Thyroid gland (tissue), 4 donors: ENCODE measurements at regions not wholly inside any gene's neighbourhood (a gene's known extent, or its start where the extent isn't known, plus 50 kb on each side); places are given as distances from the start of the nearest gene placed in this dataset.

Source experiments
- DNase-seq, 2 donors: peaks; one replicate each; pipeline ENCODE4 v3.0.0-alpha.2; 2019
- H3K27ac ChIP-seq, 3 donors: fragments of 200-600 bp; sonication (generic); 1 replicate in 2 of 3; 2 replicates in 1 of 3; pipeline ENCODE4 v1.5.1; 2016 to 2019; ENCODE audit warnings: mild to moderate bottlenecking in 1 of 3, moderate library complexity in 1 of 3
- H3K27me3 ChIP-seq: fragments of 200-600 bp; sonication (generic); one replicate; pipeline ENCODE4 v1.5.1; 2019
- H3K36me3 ChIP-seq, 2 donors: fragments of 200-600 bp; sonication (generic); one replicate each; pipeline ENCODE4 v1.5.1; 2016 to 2019
- H3K4me1 ChIP-seq, 2 donors: fragments of 200-600 bp; sonication (generic); one replicate each; pipeline ENCODE4 v1.5.1; 2017 to 2019
- H3K4me3 ChIP-seq, 3 donors: fragments of 200-600 bp; sonication (generic); replicated peaks in 1 of 3; 1 replicate in 2 of 3; 2 replicates in 1 of 3; pipeline ENCODE4 v1.5.1; 2016; ENCODE audit warnings: mild to moderate bottlenecking in 1 of 3
- H3K9me3 ChIP-seq: fragments of 200-600 bp; sonication (generic); one replicate; pipeline ENCODE4 v1.5.1; 2017
- POLR2A ChIP-seq, 2 donors: fragments of 450-650 bp; IDR thresholded peaks; one replicate each; pipeline ENCODE4 v1.6.1; 2017; ENCODE audit warnings: antibody characterized with exemption in 2 of 2, mild to moderate bottlenecking in 2 of 2, moderate library complexity in 1 of 2
- WGBS, 2 donors: methylation state at CpG; one replicate each; pipeline ENCODE4 v1.1.5; 2017; 5-methylcytosine and 5-hydroxymethylcytosine counted together
- intact Hi-C: fragments of 100-400 bp; cut with DNase I; formaldehyde crosslinking; loops from one replicate; pipeline ENCODE4 v1.15.1; 2023
- TF ChIP-seq, protein P1 (sequence below), 6 experiments: fragments of 200-600 bp in 3 of 6; fragments of 450-650 bp in 3 of 6; sonication (generic) in 3 of 6; IDR thresholded peaks; one replicate each; pipeline ENCODE4 v1.5.1; 2016 to 2019; ENCODE audit warnings: antibody characterized with exemption in 6 of 6, mild to moderate bottlenecking in 2 of 6, inconsistent platforms in 1 of 6, moderate library complexity in 1 of 6

DNA sequence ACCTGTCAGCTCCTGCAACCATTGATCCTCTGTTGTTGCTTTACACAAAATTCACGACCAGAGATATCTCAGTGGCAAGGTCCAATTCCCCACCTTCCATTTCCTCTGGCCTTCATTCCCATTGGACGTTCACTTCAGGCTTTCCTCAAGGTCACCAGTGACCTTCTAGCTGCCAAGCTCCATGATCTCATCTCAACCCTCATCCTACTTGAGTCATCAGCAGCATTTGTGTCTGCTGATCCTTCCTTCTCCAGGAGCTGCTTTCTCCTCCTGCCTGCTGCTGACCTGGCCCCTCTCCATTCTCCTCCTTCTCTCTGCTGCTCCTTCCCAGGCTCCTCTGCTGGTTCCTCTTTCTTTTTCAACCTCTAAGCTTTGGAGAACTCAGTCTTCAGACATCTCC is 66.2 kb upstream of the C10orf90 start:
- Histone ChIP-seq H3K36me3 (no peaks in the 10 kb centered on the region), H3K27ac (no peak overlapping the region), H3K4me1 (peaks cover 0 to 5% of the 10 kb centered on the region in 2 donors), H3K4me3 (no peak overlapping the region), H3K27me3 (no peaks in the 10 kb centered on the region), H3K9me3 (no peaks in the 10 kb centered on the region)
- no peak for DNase-seq
- no peak for TF ChIP-seq POLR2A (IDR thresholded peaks at IDR 0.05)
- TF ChIP-seq, protein P1, sequence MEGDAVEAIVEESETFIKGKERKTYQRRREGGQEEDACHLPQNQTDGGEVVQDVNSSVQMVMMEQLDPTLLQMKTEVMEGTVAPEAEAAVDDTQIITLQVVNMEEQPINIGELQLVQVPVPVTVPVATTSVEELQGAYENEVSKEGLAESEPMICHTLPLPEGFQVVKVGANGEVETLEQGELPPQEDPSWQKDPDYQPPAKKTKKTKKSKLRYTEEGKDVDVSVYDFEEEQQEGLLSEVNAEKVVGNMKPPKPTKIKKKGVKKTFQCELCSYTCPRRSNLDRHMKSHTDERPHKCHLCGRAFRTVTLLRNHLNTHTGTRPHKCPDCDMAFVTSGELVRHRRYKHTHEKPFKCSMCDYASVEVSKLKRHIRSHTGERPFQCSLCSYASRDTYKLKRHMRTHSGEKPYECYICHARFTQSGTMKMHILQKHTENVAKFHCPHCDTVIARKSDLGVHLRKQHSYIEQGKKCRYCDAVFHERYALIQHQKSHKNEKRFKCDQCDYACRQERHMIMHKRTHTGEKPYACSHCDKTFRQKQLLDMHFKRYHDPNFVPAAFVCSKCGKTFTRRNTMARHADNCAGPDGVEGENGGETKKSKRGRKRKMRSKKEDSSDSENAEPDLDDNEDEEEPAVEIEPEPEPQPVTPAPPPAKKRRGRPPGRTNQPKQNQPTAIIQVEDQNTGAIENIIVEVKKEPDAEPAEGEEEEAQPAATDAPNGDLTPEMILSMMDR (IDR thresholded peaks at IDR 0.05): no peak
- WGBS, 2 donors: 73 to 78% methylated on average over 2 of the region's 2 CpGs
- intact Hi-C loops: no loop called here

DNA sequence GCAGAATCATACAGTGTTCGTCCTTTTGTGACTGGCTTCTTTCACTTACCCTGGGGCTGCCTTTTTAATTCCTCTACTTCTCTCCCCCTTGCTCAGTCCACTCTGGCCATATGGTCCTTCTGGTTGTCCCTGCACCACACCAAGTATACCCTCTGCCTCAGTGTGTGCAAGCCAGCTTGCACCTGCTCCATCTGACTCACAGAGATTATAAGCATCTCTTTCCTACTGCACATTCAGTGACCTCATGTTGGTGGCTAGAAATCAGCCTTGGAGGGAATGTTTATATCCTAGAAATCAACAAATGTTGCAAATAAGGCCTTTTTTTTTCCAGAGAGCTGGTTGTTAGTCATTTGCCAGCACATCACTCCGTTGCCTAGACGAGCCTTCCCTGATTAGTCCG is 67.5 kb upstream of the C10orf90 start:
- DNase-seq: no peak
- intact Hi-C loops: no loop called here
- TF ChIP-seq POLR2A (IDR thresholded peaks at IDR 0.05): no peak
- TF ChIP-seq, protein P1 (IDR thresholded peaks at IDR 0.05): no peak
- H3K4me3 ChIP-seq: no peak overlapping the region
- H3K36me3 ChIP-seq: no peaks in the 10 kb centered on the region
- peaks cover 0 to 5% of the 10 kb centered on the region in 2 donors for H3K4me1 ChIP-seq
- no peaks in the 10 kb centered on the region for H3K9me3 ChIP-seq
- H3K27ac ChIP-seq: no peak overlapping the region
- no peaks in the 10 kb centered on the region for H3K27me3 ChIP-seq
- WGBS, 2 donors: 85 to 94% methylated on average over 4 of the region's 4 CpGs

DNA sequence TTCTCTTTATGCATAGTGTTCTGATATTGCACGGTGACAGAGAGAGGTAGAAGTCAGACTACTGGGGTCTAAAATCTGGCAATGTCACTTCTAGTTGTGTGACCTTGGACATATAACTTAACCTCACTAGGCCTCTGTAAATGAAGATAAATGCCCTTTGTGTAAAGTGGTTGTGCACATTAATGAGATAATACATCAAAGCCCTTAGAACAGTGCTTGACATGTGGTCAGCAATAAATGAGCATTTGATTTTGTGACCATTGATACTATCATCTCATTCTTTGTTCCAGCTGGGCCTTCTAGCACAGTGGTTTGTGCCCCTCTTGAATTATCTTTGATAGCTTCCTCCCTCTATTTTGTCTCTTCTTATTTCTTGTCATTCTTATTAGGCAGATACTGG is 74.1 kb upstream of the C10orf90 start:
- no peaks in the 10 kb centered on the region for H3K4me1 ChIP-seq

DNA sequence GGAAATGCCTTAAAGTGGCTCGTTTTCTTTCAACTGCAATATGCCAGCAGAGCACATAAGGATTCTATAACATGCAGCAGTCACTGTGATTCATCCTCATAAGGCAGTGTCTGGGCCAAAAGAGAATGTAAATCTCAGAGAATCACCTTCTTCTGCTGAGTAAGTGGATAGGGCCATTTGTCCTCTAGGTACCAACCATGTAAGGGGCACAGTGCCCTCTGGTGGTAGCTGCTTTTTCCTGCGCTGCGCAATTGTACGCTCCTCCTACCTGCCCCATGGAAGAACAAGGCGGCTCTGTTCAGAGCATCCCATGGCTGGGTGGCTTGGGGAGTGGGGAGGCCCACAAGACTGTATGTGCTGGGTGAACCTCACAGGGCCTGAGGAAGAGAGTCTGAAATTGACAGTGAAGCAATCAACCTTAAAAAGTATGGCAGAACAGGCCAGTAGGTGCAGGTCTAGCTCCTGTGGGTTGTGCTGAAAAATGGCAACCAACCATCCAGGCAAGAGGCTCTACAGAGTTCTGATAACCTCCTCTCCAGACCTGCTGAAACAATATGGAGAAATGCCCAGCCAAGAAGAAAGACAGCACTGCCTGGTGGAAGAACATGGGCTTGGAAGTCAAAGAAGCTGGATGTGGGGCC is 78.6 kb upstream of the C10orf90 start:
- no peak overlapping the region for H3K4me3 ChIP-seq
- no peak overlapping the region for H3K27ac ChIP-seq
- H3K4me1 ChIP-seq: no peaks in the 10 kb centered on the region
- 12 to 27% methylated on average over 1 to 5 of the region's 5 CpGs for WGBS, 2 donors
- TF ChIP-seq, protein P1 (IDR thresholded peaks at IDR 0.05): peak; percentile 57 to 86 (median 68)
- TF ChIP-seq POLR2A (IDR thresholded peaks at IDR 0.05): no peak
- H3K9me3 ChIP-seq: no peaks in the 10 kb centered on the region
- intact Hi-C loops: no loop called here
- DNase-seq: peak; percentile 78 to 87
- H3K36me3 ChIP-seq: no peaks in the 10 kb centered on the region
- no peaks in the 10 kb centered on the region for H3K27me3 ChIP-seq

More for the DNA sequence above, 74.1 kb upstream of the C10orf90 start:
- no peak for DNase-seq
- Histone ChIP-seq H3K4me3 (no peak overlapping the region), H3K27ac (no peak overlapping the region), H3K36me3 (no peaks in the 10 kb centered on the region), H3K27me3 (no peaks in the 10 kb centered on the region), H3K9me3 (no peaks in the 10 kb centered on the region)
- intact Hi-C loops: no loop called here
- WGBS, 2 donors: 92 to 100% methylated on average over 1 of the region's 1 CpG
- TF ChIP-seq, protein P1 (IDR thresholded peaks at IDR 0.05): no peak
- TF ChIP-seq POLR2A (IDR thresholded peaks at IDR 0.05): no peak

DNA sequence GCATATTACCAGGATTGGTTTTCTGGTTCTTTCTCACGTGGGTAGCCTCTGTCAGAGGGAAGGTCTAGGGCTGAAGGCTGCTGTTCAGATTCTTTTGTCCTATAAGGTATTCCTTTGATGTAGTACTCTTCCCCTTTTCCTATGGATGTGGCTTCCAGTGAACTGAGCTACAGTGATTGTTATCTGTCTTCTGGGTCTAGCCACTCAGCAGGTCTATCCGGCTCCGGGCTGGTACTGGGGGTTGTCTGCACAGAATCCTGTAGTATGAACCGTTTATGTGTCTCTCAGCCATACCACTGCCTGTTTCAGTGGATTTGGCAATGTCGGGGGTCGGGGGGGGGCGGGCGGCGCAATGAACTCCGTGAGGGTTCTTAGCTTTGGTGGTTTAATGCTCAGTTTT is 84.5 kb upstream of the C10orf90 start:
- no peak for TF ChIP-seq POLR2A (IDR thresholded peaks at IDR 0.05)
- TF ChIP-seq, protein P1 (IDR thresholded peaks at IDR 0.05): no peak
- Histone ChIP-seq H3K36me3 (no peaks in the 10 kb centered on the region), H3K9me3 (no peaks in the 10 kb centered on the region), H3K4me1 (no peaks in the 10 kb centered on the region), H3K4me3 (no peak overlapping the region), H3K27me3 (no peaks in the 10 kb centered on the region), H3K27ac (no peak overlapping the region)
- 65 to 100% methylated on average over 3 to 4 of the region's 10 CpGs for WGBS, 2 donors
- DNase-seq: no peak
- intact Hi-C loops: no loop called here
